Epithelial cell of proximal tubule (primary cell): ENCODE measurements at regions not wholly inside any gene's neighbourhood (a gene's known extent, or its start where the extent isn't known, plus 50 kb on each side); places are given as distances from the start of the nearest gene placed in this dataset.
"Not testable (repeated sequence)": the region's sequence is repeated elsewhere in the genome, so short reads cannot be mapped to it uniquely, and the experiment has no call there.

Experiments
- DNase-seq: peaks from one replicate; pipeline ENCODE4 v3.0.0-alpha.2; 2011; ENCODE audit warnings: low read depth
- H3K4me3 ChIP-seq: 2 replicates; pipeline ENCODE4 v1.5.1; 2011; ENCODE audit warnings: low read depth, mild to moderate bottlenecking, low read length
- TF ChIP-seq, protein P1 (sequence below): conservative IDR thresholded peaks from 2 replicates; pipeline ENCODE4 v1.5.1; 2012; ENCODE audit warnings: low read depth, mild to moderate bottlenecking, low read length

DNA sequence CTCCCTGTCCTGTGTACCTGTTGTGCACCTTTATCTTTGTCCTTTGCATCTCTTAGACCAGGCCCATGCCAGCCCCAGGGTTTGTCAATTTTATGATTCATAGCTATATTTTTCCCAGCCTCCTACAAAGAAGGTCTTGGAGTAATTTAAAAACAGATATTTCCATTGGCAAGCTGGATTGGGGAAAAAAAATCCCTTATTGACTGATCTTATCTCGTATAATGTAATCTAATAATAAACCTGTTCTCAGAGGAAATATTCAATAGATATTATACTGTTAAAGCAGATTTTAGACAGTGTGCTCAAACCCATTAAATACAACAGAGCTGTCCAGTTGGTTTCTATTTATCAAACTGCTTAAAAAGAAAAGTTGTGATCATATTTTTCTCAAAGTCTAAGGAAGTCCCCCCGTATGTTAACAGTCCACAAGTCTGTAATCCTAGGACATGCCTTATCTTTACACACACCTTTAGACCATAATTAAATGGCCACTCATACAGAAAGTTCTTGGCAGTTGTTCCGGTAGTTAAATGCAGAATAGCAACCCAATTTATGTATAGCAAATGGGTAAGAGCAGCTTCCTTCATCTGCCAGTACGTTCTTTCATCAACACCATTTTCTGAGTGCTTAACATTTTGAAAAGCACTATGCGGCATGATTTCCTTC, 700.9 kb upstream of the NR2F2 start:
- no peak for DNase-seq
- H3K4me3 ChIP-seq = no peak overlapping the region
- TF ChIP-seq, protein P1, sequence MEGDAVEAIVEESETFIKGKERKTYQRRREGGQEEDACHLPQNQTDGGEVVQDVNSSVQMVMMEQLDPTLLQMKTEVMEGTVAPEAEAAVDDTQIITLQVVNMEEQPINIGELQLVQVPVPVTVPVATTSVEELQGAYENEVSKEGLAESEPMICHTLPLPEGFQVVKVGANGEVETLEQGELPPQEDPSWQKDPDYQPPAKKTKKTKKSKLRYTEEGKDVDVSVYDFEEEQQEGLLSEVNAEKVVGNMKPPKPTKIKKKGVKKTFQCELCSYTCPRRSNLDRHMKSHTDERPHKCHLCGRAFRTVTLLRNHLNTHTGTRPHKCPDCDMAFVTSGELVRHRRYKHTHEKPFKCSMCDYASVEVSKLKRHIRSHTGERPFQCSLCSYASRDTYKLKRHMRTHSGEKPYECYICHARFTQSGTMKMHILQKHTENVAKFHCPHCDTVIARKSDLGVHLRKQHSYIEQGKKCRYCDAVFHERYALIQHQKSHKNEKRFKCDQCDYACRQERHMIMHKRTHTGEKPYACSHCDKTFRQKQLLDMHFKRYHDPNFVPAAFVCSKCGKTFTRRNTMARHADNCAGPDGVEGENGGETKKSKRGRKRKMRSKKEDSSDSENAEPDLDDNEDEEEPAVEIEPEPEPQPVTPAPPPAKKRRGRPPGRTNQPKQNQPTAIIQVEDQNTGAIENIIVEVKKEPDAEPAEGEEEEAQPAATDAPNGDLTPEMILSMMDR = no peak

DNA sequence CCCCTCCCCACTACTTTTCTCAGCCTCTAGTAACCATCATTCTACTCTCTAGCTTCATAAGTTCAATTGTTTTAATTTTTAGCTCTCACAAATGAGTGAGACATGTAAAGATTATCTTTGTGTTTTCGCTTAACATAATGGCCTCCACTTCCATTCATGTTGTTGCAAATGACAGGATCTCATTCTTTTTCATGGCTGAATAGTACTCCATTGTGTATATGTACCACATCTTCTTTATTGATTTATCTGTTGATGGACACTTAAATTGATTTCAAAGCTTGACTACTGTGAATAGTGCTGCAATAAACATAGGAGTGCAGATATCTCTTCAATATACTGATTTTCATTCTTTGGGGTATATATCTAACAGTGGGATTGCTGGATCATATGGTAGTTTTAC, 699.8 kb upstream of the NR2F2 start:
- no peak for DNase-seq
- TF ChIP-seq, protein P1 = no peak
- H3K4me3 ChIP-seq = no peak overlapping the region

DNA sequence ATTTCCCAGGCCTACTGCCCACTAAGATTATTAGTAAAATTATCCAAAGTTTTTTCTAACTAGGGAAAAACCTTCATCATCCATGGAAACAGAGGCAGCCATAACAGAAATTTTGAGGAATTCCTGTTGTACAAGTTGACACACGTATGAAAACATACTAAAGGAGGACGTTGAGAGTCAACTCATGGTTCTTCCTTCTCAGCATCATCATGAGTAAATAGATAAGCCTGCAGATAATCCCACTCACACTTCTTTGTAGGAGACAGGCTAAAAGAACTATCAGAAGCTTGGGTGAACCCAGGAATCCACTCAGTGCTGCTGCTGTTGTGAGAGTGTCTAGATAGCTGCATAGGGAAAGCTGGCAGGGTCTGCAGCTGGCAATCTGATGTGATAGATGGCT, 694.8 kb upstream of the NR2F2 start:
- H3K4me3 ChIP-seq = no peak overlapping the region
- TF ChIP-seq, protein P1 = no peak
- DNase-seq = no peak

DNA sequence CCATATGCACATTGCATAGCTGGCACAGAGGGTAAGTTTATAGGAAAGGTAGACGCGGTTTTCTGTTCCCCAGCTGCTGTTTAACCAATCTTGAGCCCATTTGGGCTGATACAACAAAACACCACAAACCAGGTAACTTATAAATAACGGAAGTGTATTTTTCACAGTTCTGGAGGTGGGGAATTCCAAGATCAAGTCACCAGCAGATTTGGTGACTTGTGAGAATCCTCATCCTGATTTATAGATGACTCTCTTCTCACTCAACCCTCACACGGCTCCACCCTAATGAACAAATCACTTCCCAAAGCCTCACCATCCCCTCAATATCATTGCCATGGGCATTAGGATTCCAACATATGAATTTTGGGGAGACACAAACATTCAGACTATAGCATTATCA, 694.4 kb upstream of the NR2F2 start:
- no peak for DNase-seq
- TF ChIP-seq, protein P1 = no peak
- no peak overlapping the region for H3K4me3 ChIP-seq

DNA sequence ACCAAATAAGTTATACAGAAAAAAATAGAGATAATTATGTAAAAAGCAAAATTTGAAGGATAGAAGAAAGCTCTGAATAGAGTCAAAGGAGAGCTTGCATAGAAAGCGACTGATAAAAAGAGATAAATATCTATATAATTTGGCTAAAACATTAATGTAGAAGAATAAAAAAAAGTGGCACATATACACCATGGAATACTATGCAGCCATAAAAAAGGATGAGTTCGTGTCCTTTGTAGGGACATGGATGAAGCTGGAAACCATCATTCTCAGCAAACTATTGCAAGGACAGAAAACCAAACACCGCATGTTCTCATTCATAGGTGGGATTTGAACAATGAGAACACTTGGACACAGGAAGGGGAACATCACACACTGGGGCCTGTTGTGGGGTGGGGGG, 693.3 kb upstream of the NR2F2 start:
- not testable (repeated sequence) for H3K4me3 ChIP-seq, DNase-seq

DNA sequence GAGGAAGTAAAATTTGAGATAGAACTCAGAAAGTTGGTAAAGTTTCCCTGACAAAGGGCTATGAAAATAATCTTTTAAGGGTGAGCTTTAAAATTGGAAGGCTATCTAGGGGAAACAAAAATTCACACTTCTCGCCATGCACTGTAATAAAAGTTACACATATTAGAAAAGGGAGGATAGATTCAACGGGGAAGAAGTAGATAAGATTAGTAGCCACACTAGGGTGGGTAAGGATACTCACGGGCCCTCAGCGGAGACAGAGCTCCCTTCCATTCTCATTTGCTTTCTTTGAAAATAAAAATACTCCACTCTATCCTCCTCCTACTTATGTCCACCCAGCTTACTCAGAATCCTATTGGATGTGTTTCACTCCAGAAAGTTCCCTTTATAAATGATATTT, 691.3 kb upstream of the NR2F2 start:
- TF ChIP-seq, protein P1 = no peak
- no peak overlapping the region for H3K4me3 ChIP-seq
- no peak for DNase-seq

DNA sequence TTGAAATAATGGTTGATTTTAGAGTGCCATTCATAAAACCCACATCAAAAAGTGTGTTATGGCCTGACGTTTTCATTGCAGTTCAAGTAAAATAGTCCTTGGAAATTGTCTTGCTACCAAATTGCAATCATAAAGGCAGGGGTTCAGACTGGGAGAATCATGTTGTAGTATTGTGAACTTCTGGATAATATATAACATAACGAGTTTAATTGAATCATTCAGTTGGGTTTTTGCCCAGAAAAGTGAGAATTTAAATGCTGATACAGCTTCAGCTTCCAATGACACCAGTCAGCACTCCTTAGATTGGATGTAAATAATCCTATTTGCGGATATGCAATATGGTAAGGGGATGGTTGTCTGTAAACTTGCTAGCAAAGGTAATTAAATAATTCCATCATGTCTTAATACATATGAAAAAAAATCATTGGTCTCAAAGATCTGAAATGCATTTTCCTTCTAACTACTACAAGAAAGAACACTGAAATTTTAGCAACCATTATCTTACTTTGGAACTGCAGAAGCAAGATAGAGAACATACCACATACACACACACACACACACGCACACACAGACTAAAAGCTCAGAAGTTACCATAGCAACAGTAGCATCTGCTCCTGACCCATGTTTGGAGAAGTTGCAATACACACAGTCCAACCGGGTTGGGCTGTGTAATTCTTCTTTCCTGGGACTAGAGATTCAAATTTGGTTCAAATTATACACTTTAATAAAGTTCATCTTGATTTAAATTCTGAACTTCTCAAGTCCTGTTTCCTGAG, 686.2 kb upstream of the NR2F2 start:
- DNase-seq = no peak
- TF ChIP-seq, protein P1 = no peak
- H3K4me3 ChIP-seq = no peak overlapping the region
